ENCODE measurements at regions not wholly inside any gene's neighbourhood (a gene's known extent, or its start where the extent isn't known, plus 50 kb on each side); places are given as distances from the start of the nearest gene placed in this dataset.

GRCh38 chr6:55669028-55669427 lies 90.0 kb upstream of the HMGCLL1 start:
- TF ChIP-seq CTCF (IDR thresholded peaks at IDR 0.05) (no peak), POLR2A (IDR thresholded peaks at IDR 0.05) (no peak)
